IPS-18a (cell line): ENCODE measurements at regions not wholly inside any gene's neighbourhood (a gene's known extent, or its start where the extent isn't known, plus 50 kb on each side); places are given as distances from the start of the nearest gene placed in this dataset.
"Not testable (repeated sequence)": the region's sequence is repeated elsewhere in the genome, so short reads cannot be mapped to it uniquely, and the experiment has no call there.

Experiments
- H3K27ac ChIP-seq: one replicate; pipeline ENCODE4 v1.5.1; 2013; ENCODE audit warnings: low read length
- H3K27me3 ChIP-seq: one replicate; pipeline ENCODE4 v1.6.1; 2013; ENCODE audit warnings: mild to moderate bottlenecking, low read length; ENCODE audit not compliant: control insufficient read depth, insufficient read depth
- H3K36me3 ChIP-seq: one replicate; pipeline ENCODE4 v1.6.1; 2013; ENCODE audit warnings: low read depth, low read length; ENCODE audit not compliant: control insufficient read depth
- H3K4me1 ChIP-seq: one replicate; pipeline ENCODE4 v1.6.1; 2013; ENCODE audit warnings: low read depth, low read length; ENCODE audit not compliant: control insufficient read depth
- H3K4me3 ChIP-seq: one replicate; pipeline ENCODE4 v1.5.1; 2013; ENCODE audit warnings: low read length
- H3K9ac ChIP-seq: one replicate; pipeline ENCODE4 v1.6.1; 2013; ENCODE audit warnings: mild to moderate bottlenecking, low read length, moderate library complexity
- H3K9me3 ChIP-seq: one replicate; pipeline ENCODE4 v1.6.1; 2013; ENCODE audit warnings: low read depth, low read length; ENCODE audit not compliant: control insufficient read depth

GRCh38 chr16:9665851-9666271, 516.4 kb downstream of the GRIN2A start:
- Histone ChIP-seq H3K27me3 (no peaks in the 10 kb centered on the region), H3K4me1 (peaks cover 15% of the 10 kb centered on the region), H3K9me3 (no peaks in the 10 kb centered on the region), H3K4me3 (no peak overlapping the region), H3K27ac (no peak overlapping the region), H3K9ac (no peak overlapping the region), H3K36me3 (peaks cover 37% of the 10 kb centered on the region)

GRCh38 chr16:9666834-9667480, 515.3 kb downstream of the GRIN2A start:
- Histone ChIP-seq H3K9me3 (no peaks in the 10 kb centered on the region), H3K27ac (no peak overlapping the region), H3K27me3 (no peaks in the 10 kb centered on the region), H3K4me3 (no peak overlapping the region), H3K4me1 (peaks cover 15% of the 10 kb centered on the region), H3K36me3 (peaks cover 37% of the 10 kb centered on the region), H3K9ac (no peak overlapping the region)

- Histone ChIP-seq H3K27me3 (no peaks in the 10 kb centered on the region), H3K4me1 (peaks cover 15% of the 10 kb centered on the region), H3K9ac (no peak overlapping the region), H3K4me3 (peak overlapping the region; percentile 34), H3K9me3 (no peaks in the 10 kb centered on the region), H3K36me3 (peaks cover 37% of the 10 kb centered on the region), H3K27ac (peak overlapping the region; percentile 52)
These were observed 512.2 kb downstream of the GRIN2A start for GRCh38 chr16:9670033-9670432.

GRCh38 chr16:9670616-9671015, 511.6 kb downstream of the GRIN2A start:
- not testable (repeated sequence) for H3K27me3 ChIP-seq, H3K9me3 ChIP-seq, H3K9ac ChIP-seq
- Histone ChIP-seq H3K36me3 (peaks cover 37% of the 10 kb centered on the region), H3K4me1 (peaks cover 15% of the 10 kb centered on the region), H3K27ac (peak overlapping the region; percentile 52), H3K4me3 (peak overlapping the region; percentile 34)

GRCh38 chr16:9676560-9677300, 505.5 kb downstream of the GRIN2A start:
- H3K27ac ChIP-seq, result peak overlapping the region; percentile 72
- H3K9ac ChIP-seq, result peak overlapping the region; percentile 22

DNA sequence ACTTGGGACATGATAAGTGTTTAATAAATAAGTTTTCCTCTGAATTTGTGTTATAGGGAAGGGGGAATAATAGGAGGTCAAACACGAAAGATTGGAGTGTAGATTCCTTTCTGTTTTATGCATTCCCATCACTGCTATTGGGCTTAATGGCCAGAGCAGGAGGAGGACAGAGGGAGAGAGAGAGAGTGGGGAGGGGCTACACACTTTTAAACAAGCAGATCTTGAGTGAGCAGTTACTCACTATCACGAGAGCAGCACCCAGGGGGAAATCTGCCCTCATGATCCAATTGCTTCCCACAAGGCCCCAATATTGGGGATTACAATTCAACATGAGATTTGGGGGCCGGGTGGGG, 505.0 kb downstream of the GRIN2A start:
- Histone ChIP-seq H3K27ac (peak overlapping the region; percentile 72), H3K9me3 (no peaks in the 10 kb centered on the region), H3K36me3 (no peaks in the 10 kb centered on the region), H3K9ac (peak overlapping the region; percentile 22), H3K27me3 (no peaks in the 10 kb centered on the region), H3K4me3 (peak overlapping the region; percentile 23), H3K4me1 (peaks cover 44% of the 10 kb centered on the region)

More at GRCh38 chr16:9676560-9677300, 505.5 kb downstream of the GRIN2A start:
- Histone ChIP-seq H3K4me1 (peaks cover 44% of the 10 kb centered on the region), H3K4me3 (peak overlapping the region; percentile 43)
- H3K27me3 ChIP-seq, H3K9me3 ChIP-seq, H3K36me3 ChIP-seq: not testable (repeated sequence)

DNA sequence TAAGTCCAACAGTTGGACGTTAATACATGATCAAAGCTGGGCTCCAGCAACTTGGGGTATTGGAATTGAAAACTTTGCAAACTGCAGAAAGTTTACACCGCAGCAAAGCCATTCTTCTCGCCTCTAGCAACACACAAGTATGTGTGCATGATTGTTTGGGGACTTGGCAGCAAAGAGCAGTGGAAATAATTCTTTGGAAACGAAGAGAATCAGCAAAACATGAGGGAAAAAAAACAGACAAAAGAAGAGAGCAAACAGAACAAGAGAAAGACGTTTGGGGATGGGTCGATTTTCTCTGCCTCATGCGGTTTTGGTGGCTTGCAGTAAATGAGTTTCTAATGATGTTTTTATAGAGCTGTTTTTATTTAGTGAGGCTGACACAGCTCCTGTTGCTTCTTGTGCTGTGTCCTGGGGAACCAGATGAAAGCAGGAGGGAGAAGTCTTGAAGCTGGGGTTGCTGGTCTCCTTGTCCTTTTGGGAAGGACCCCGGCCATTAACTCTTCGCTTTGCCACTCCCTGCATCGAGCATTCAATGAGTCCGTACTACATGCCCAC, 502.9 kb downstream of the GRIN2A start:
- Histone ChIP-seq H3K9me3 (peaks cover 7% of the 10 kb centered on the region), H3K4me3 (peak overlapping the region; percentile 20), H3K36me3 (no peaks in the 10 kb centered on the region), H3K27me3 (no peaks in the 10 kb centered on the region), H3K9ac (peak overlapping the region; percentile 29), H3K4me1 (peaks cover 48% of the 10 kb centered on the region), H3K27ac (peak overlapping the region; percentile 60)

- Histone ChIP-seq H3K4me3 (peak overlapping the region; percentile 54), H3K4me1 (peaks cover 48% of the 10 kb centered on the region), H3K27me3 (no peaks in the 10 kb centered on the region), H3K27ac (peak overlapping the region; percentile 60), H3K9ac (peak overlapping the region; percentile 43), H3K9me3 (peaks cover 7% of the 10 kb centered on the region), H3K36me3 (no peaks in the 10 kb centered on the region)
These were observed 502.1 kb downstream of the GRIN2A start for GRCh38 chr16:9680019-9680655.

DNA sequence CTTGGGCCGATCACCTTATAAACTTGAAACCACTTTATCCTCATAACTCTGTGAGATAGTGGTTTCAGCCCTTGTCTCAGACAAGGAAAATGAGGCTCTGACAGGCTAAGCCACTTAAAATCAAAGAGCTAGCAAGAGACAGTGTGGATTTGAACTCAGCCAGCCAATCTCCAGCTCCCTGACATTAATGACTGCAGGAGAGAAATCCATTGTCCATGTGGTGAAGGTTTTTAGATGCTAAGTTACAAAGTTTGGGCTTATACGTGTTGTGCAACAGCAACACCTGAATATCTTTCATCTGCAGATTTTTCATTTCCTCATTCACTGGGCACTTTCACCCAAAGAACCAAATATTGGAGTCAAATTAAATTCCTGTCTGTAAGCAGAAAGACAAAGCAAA, 501.3 kb downstream of the GRIN2A start:
- Histone ChIP-seq H3K27me3 (no peaks in the 10 kb centered on the region), H3K36me3 (no peaks in the 10 kb centered on the region), H3K4me1 (peaks cover 48% of the 10 kb centered on the region), H3K9me3 (peaks cover 7% of the 10 kb centered on the region), H3K27ac (peak overlapping the region; percentile 14), H3K9ac (peak overlapping the region; percentile 43), H3K4me3 (peak overlapping the region; percentile 54)

- Histone ChIP-seq H3K27ac (no peak overlapping the region), H3K27me3 (no peaks in the 10 kb centered on the region), H3K4me3 (peak overlapping the region; percentile 54), H3K36me3 (no peaks in the 10 kb centered on the region), H3K4me1 (peaks cover 48% of the 10 kb centered on the region), H3K9ac (peak overlapping the region; percentile 43), H3K9me3 (peaks cover 7% of the 10 kb centered on the region)
These were observed 500.7 kb downstream of the GRIN2A start for GRCh38 chr16:9681508-9681907.

- Histone ChIP-seq H3K4me3 (no peak overlapping the region), H3K27ac (no peak overlapping the region), H3K9ac (no peak overlapping the region), H3K4me1 (peaks cover 46% of the 10 kb centered on the region), H3K27me3 (no peaks in the 10 kb centered on the region), H3K9me3 (peaks cover 7% of the 10 kb centered on the region), H3K36me3 (no peaks in the 10 kb centered on the region)
These were observed 499.9 kb downstream of the GRIN2A start for GRCh38 chr16:9682320-9682719.
